ENCODE measurements at regions not wholly inside any gene's neighbourhood (a gene's known extent, or its start where the extent isn't known, plus 50 kb on each side); places are given as distances from the start of the nearest gene placed in this dataset.

- no peak for DNase-seq (ENCODE audit: low read depth in 2 of 2)
These were observed 119.1 kb downstream of the NDUFA10 start for GRCh38 chr2:239905884-239906654.

- DNase-seq (ENCODE audit: low read depth in 2 of 2): no peak
These were observed 119.8 kb downstream of the NDUFA10 start for GRCh38 chr2:239905306-239905705.

GRCh38 chr2:239904496-239904895, 120.6 kb downstream of the NDUFA10 start:
- DNase-seq (ENCODE audit: low read depth in 2 of 2): no peak

GRCh38 chr2:239903803-239904202, 121.3 kb downstream of the NDUFA10 start:
- no peak for DNase-seq (ENCODE audit: low read depth in 2 of 2)

- DNase-seq (ENCODE audit: low read depth in 2 of 2): no peak
These were observed 121.9 kb downstream of the NDUFA10 start for GRCh38 chr2:239903210-239903609.

GRCh38 chr2:239902749-239903201, 122.4 kb downstream of the NDUFA10 start:
- DNase-seq (ENCODE audit: low read depth in 2 of 2): no peak

GRCh38 chr2:239898292-239898925, 126.7 kb downstream of the NDUFA10 start:
- DNase-seq (ENCODE audit: low read depth in 2 of 2): no peak

- no peak for DNase-seq (ENCODE audit: low read depth in 2 of 2)
These were observed 127.4 kb downstream of the NDUFA10 start for GRCh38 chr2:239897596-239898235.

GRCh38 chr2:239896075-239896474, 129.1 kb downstream of the NDUFA10 start:
- DNase-seq (ENCODE audit: low read depth in 2 of 2): no peak

GRCh38 chr2:239895669-239896068, 129.5 kb downstream of the NDUFA10 start:
- DNase-seq (ENCODE audit: low read depth in 2 of 2): no peak

- DNase-seq (ENCODE audit: low read depth in 2 of 2): no peak
These were observed 130.0 kb downstream of the NDUFA10 start for GRCh38 chr2:239895116-239895515.

- DNase-seq (ENCODE audit: low read depth in 2 of 2): no peak
These were observed 130.9 kb downstream of the NDUFA10 start for GRCh38 chr2:239894276-239894675.

- no peak for DNase-seq (ENCODE audit: low read depth in 2 of 2)
These were observed 132.0 kb downstream of the NDUFA10 start for GRCh38 chr2:239893236-239893515.

- DNase-seq (ENCODE audit: low read depth in 2 of 2): no peak
These were observed 132.5 kb downstream of the NDUFA10 start for GRCh38 chr2:239892441-239893235.

GRCh38 chr2:239891698-239892097, 133.4 kb downstream of the NDUFA10 start:
- DNase-seq (ENCODE audit: low read depth in 2 of 2): no peak

GRCh38 chr2:239890206-239890746, 134.9 kb downstream of the NDUFA10 start:
- no peak for DNase-seq (ENCODE audit: low read depth in 2 of 2)

- no peak for DNase-seq (ENCODE audit: low read depth in 2 of 2)
These were observed 135.5 kb downstream of the NDUFA10 start for GRCh38 chr2:239889641-239890121.

GRCh38 chr2:239887604-239888003, 137.5 kb downstream of the NDUFA10 start:
- no peak for DNase-seq (ENCODE audit: low read depth in 2 of 2)

- DNase-seq (ENCODE audit: low read depth in 2 of 2): no peak
These were observed 138.4 kb downstream of the NDUFA10 start for GRCh38 chr2:239886781-239887180.

GRCh38 chr2:239884875-239885274, 140.3 kb downstream of the NDUFA10 start:
- no peak for DNase-seq (ENCODE audit: low read depth in 2 of 2)

GRCh38 chr2:239884051-239884405, 141.1 kb downstream of the NDUFA10 start:
- DNase-seq (ENCODE audit: low read depth in 2 of 2): no peak
